ENCODE measurements at regions not wholly inside any gene's neighbourhood (a gene's known extent, or its start where the extent isn't known, plus 50 kb on each side); places are given as distances from the start of the nearest gene placed in this dataset.

DNA sequence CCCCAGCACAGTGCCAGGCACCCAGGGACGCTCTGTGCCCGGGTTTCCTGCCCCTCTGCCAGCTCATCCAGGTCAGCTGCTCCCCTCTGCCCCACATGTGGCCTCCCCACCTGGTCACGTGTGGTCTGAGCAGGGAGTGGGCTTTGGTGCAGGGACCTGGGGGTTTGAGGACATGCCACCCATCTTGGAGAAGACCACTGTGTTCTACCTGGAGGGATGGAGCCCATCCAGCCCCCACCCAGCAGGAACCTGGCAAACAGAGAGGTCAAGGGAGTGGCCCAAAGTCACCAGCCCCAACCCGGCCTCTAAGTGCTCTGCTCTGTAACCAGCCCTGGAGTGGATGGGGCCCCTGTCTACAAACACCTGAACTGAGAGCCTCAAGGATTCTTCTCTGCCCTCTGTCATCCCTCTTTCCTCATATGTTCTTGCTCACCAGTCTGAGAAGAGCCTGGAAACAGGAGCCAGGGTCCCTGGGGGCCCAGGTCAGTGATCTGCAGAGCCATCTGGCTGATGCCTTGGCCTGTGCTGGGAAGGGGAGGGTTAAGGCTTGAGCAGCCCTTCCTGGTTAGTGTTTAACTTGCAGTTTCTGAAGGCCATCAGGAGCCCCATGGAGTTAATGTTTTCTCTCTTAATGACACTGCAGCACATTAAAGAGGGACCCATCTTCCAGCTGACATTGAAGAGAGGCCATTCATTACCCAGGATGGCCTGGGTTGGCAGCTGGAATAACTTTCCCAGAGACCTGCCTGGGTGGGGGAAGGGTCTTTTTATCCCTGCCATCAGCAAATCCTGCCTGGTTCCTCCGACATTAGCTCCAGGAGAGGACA lies 235.4 kb downstream of the PTPRU start:
- TF ChIP-seq TCF4 (CRISPR knock-in tag; IDR thresholded peaks at IDR 0.05; ENCODE audit: borderline replicate concordance) = no peak; the same call in 1 of the 2 replicates
- TF ChIP-seq, protein P1, sequence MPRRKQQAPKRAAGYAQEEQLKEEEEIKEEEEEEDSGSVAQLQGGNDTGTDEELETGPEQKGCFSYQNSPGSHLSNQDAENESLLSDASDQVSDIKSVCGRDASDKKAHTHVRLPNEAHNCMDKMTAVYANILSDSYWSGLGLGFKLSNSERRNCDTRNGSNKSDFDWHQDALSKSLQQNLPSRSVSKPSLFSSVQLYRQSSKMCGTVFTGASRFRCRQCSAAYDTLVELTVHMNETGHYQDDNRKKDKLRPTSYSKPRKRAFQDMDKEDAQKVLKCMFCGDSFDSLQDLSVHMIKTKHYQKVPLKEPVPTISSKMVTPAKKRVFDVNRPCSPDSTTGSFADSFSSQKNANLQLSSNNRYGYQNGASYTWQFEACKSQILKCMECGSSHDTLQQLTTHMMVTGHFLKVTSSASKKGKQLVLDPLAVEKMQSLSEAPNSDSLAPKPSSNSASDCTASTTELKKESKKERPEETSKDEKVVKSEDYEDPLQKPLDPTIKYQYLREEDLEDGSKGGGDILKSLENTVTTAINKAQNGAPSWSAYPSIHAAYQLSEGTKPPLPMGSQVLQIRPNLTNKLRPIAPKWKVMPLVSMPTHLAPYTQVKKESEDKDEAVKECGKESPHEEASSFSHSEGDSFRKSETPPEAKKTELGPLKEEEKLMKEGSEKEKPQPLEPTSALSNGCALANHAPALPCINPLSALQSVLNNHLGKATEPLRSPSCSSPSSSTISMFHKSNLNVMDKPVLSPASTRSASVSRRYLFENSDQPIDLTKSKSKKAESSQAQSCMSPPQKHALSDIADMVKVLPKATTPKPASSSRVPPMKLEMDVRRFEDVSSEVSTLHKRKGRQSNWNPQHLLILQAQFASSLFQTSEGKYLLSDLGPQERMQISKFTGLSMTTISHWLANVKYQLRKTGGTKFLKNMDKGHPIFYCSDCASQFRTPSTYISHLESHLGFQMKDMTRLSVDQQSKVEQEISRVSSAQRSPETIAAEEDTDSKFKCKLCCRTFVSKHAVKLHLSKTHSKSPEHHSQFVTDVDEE (CRISPR knock-in tag; IDR thresholded peaks at IDR 0.05) = peak; percentile 42; the same call in 1 of the 2 replicates
- no peak for ATAC-seq

DNA sequence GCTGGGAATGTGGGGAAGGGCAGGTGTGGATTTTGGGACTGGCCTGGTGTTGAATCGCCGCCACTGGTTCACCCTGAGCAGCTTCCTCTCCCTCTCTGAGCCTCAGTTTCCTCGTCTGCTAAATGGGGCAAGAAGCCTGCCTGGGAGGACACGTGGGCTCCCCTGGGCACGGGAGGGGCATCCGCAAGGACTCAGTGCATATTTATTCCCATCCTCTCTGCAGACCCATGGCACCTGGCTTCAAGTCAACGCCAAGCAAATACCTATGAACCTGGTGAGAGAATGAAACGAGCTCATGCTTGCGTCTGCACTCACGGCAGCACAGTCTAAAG lies 234.4 kb downstream of the PTPRU start:
- ATAC-seq = no peak

DNA sequence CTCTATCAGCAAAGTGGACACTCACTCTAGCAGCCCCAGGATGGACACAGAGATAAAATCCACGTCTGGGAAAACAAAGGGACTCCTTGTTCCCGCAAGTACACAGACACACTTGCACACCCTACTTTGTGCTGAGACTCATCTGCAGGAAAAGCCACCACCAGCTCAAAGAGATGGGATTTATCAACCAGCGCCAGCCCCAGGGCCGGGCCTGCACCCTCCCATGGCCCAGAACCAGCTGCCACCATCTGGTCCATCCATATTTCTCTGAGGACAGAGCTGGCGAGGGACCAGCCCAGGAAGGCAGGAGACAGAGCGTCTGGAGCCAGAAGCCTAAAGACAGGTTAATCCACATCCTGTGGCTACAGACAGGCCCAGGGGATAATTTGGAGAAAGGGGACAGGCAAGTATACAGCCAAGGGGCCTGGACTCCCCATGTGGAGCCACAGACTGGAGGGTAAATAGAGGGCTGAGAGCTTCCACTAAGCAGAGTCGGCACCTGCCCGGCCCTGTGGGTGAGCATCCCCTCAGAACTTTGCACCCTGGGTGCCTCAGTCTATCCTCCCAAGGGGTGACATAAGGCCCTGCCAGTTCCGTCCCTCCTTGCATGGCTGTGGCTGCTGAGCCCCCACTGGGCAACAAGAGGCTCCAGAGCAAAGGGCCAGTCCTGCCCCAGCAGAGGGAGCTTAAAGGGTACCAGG lies 233.9 kb downstream of the PTPRU start:
- TF ChIP-seq TCF4 (CRISPR knock-in tag; IDR thresholded peaks at IDR 0.05; ENCODE audit: borderline replicate concordance) (peak; percentile 42; the same call in 1 of the 2 replicates), ZC3H10 (CRISPR knock-in tag; IDR thresholded peaks at IDR 0.05) (no peak)
- peak; percentile 40; the same call in 1 of the 3 replicates for ATAC-seq

More for the DNA sequence above, 234.4 kb downstream of the PTPRU start:
- no peak for TF ChIP-seq ZFP30 (CRISPR knock-in tag; IDR thresholded peaks at IDR 0.05)
- TF ChIP-seq ESRRG (CRISPR knock-in tag; IDR thresholded peaks at IDR 0.05) = no peak
- TF ChIP-seq RARB (CRISPR knock-in tag; IDR thresholded peaks at IDR 0.05) = no peak
- TF ChIP-seq SNAI2 (CRISPR knock-in tag; IDR thresholded peaks at IDR 0.05) = no peak
- TF ChIP-seq ARNTL (CRISPR knock-in tag; IDR thresholded peaks at IDR 0.05; ENCODE audit: borderline replicate concordance, low read depth) = no peak
- TF ChIP-seq ISL1 (CRISPR knock-in tag; IDR thresholded peaks at IDR 0.05) = no peak
- no peak for TF ChIP-seq ZNF70 (CRISPR knock-in tag; IDR thresholded peaks at IDR 0.05)
- TF ChIP-seq ZNF565 (CRISPR knock-in tag; conservative IDR thresholded peaks at IDR 0.05; ENCODE audit: low read depth) = no peak
- TF ChIP-seq TOX (CRISPR knock-in tag; IDR thresholded peaks at IDR 0.05; ENCODE audit: borderline replicate concordance) = no peak
- TF ChIP-seq, protein P2, sequence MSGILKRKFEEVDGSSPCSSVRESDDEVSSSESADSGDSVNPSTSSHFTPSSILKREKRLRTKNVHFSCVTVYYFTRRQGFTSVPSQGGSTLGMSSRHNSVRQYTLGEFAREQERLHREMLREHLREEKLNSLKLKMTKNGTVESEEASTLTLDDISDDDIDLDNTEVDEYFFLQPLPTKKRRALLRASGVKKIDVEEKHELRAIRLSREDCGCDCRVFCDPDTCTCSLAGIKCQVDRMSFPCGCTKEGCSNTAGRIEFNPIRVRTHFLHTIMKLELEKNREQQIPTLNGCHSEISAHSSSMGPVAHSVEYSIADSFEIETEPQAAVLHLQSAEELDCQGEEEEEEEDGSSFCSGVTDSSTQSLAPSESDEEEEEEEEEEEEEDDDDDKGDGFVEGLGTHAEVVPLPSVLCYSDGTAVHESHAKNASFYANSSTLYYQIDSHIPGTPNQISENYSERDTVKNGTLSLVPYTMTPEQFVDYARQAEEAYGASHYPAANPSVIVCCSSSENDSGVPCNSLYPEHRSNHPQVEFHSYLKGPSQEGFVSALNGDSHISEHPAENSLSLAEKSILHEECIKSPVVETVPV (CRISPR knock-in tag; IDR thresholded peaks at IDR 0.05) = no peak
- TF ChIP-seq ZNF8 (CRISPR knock-in tag; IDR thresholded peaks at IDR 0.05) = no peak
- TF ChIP-seq CSDC2 (CRISPR knock-in tag; IDR thresholded peaks at IDR 0.05) = no peak
- TF ChIP-seq PPARA (CRISPR knock-in tag; IDR thresholded peaks at IDR 0.05; ENCODE audit: borderline replicate concordance) = no peak
- TF ChIP-seq ZFP3 (CRISPR knock-in tag; IDR thresholded peaks at IDR 0.05) = no peak

DNA sequence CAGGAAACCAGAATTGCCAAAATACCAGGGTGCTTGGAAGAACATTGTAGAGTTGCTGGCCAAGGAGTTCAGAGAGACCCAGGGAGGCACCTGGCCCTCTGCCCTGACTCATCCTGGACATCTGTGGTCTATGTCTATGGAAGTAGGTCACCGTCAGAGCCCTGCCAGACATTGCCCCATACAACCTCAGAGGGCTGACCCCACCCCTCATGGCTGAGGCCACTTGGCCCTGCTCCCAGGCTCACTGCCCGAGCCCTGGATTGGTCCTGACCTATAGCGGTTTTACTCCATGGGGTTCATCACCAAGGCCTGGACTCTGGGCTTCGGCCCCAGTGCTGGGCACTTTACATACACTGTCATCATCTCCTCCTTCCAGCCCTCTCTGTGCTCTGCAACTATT lies 233.1 kb downstream of the PTPRU start:
- TF ChIP-seq TCF4 (CRISPR knock-in tag; IDR thresholded peaks at IDR 0.05; ENCODE audit: borderline replicate concordance) (no peak), ZNF565 (CRISPR knock-in tag; conservative IDR thresholded peaks at IDR 0.05; ENCODE audit: low read depth) (no peak), OSR1 (CRISPR knock-in tag; IDR thresholded peaks at IDR 0.05) (no peak), RARB (CRISPR knock-in tag; IDR thresholded peaks at IDR 0.05) (no peak), TOX (CRISPR knock-in tag; IDR thresholded peaks at IDR 0.05; ENCODE audit: borderline replicate concordance) (no peak), ARNTL (CRISPR knock-in tag; IDR thresholded peaks at IDR 0.05; ENCODE audit: borderline replicate concordance, low read depth) (no peak), ZNF8 (CRISPR knock-in tag; IDR thresholded peaks at IDR 0.05) (no peak), CSDC2 (CRISPR knock-in tag; IDR thresholded peaks at IDR 0.05) (no peak), ZC3H10 (CRISPR knock-in tag; IDR thresholded peaks at IDR 0.05) (no peak), BACH2 (CRISPR knock-in tag; IDR thresholded peaks at IDR 0.05; ENCODE audit: borderline replicate concordance) (no peak), ISL1 (CRISPR knock-in tag; IDR thresholded peaks at IDR 0.05) (no peak)
- TF ChIP-seq, protein P3, sequence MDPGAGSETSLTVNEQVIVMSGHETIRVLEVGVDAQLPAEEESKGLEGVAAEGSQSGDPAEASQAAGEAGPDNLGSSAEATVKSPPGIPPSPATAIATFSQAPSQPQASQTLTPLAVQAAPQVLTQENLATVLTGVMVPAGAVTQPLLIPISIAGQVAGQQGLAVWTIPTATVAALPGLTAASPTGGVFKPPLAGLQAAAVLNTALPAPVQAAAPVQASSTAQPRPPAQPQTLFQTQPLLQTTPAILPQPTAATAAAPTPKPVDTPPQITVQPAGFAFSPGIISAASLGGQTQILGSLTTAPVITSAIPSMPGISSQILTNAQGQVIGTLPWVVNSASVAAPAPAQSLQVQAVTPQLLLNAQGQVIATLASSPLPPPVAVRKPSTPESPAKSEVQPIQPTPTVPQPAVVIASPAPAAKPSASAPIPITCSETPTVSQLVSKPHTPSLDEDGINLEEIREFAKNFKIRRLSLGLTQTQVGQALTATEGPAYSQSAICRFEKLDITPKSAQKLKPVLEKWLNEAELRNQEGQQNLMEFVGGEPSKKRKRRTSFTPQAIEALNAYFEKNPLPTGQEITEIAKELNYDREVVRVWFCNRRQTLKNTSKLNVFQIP (CRISPR knock-in tag; IDR thresholded peaks at IDR 0.05; ENCODE audit: borderline replicate concordance, low read depth) = no peak
- TF ChIP-seq, protein P1 (CRISPR knock-in tag; IDR thresholded peaks at IDR 0.05) = no peak
- peak; percentile 33; the same call in 1 of the 3 replicates for ATAC-seq
